GM19351 (cell line): ENCODE measurements at regions not wholly inside any gene's neighbourhood (a gene's known extent, or its start where the extent isn't known, plus 50 kb on each side); places are given as distances from the start of the nearest gene placed in this dataset.

Experiments used
- ATAC-seq: cut with Tn5 transposase; IDR thresholded peaks from one replicate; pipeline ENCODE4 v1.9.1; 2021; ENCODE audit warnings: mild to moderate bottlenecking, moderate library complexity; ENCODE audit not compliant: unreplicated experiment

- no peak for ATAC-seq
These were observed 124.3 kb upstream of the CACNA2D1 start for GRCh38 chr7:82567841-82568240.

- ATAC-seq: no peak
These were observed 123.8 kb upstream of the CACNA2D1 start for GRCh38 chr7:82567356-82567755.

- no peak for ATAC-seq
These were observed 123.2 kb upstream of the CACNA2D1 start for GRCh38 chr7:82566752-82567151.

GRCh38 chr7:82562716-82563404, 119.3 kb upstream of the CACNA2D1 start:
- no peak for ATAC-seq

GRCh38 chr7:82559193-82559805, 115.7 kb upstream of the CACNA2D1 start:
- no peak for ATAC-seq

- ATAC-seq: no peak
These were observed 106.2 kb upstream of the CACNA2D1 start for GRCh38 chr7:82549616-82550285.

GRCh38 chr7:82548141-82548688, 104.6 kb upstream of the CACNA2D1 start:
- no peak for ATAC-seq

- no peak for ATAC-seq
These were observed 99.1 kb upstream of the CACNA2D1 start for GRCh38 chr7:82542665-82543064.

GRCh38 chr7:82539969-82540368, 96.4 kb upstream of the CACNA2D1 start:
- no peak for ATAC-seq

- ATAC-seq: no peak
These were observed 91.1 kb upstream of the CACNA2D1 start for GRCh38 chr7:82534684-82535083.

GRCh38 chr7:82530361-82530760, 86.8 kb upstream of the CACNA2D1 start:
- no peak for ATAC-seq

GRCh38 chr7:82528577-82529310, 85.2 kb upstream of the CACNA2D1 start:
- no peak for ATAC-seq

GRCh38 chr7:82527851-82528250, 84.3 kb upstream of the CACNA2D1 start:
- no peak for ATAC-seq

GRCh38 chr7:82521906-82522445, 78.4 kb upstream of the CACNA2D1 start:
- no peak for ATAC-seq

GRCh38 chr7:82517050-82517449, 73.5 kb upstream of the CACNA2D1 start:
- ATAC-seq: no peak

GRCh38 chr7:82511542-82511941, 68.0 kb upstream of the CACNA2D1 start:
- ATAC-seq: no peak

GRCh38 chr7:82507976-82508677, 64.5 kb upstream of the CACNA2D1 start:
- no peak for ATAC-seq

GRCh38 chr7:82507365-82507975, 63.9 kb upstream of the CACNA2D1 start:
- ATAC-seq: no peak

GRCh38 chr7:82506702-82507101, 63.1 kb upstream of the CACNA2D1 start:
- ATAC-seq: no peak

GRCh38 chr7:82506208-82506607, 62.6 kb upstream of the CACNA2D1 start:
- ATAC-seq: no peak
